ENCODE measurements at regions not wholly inside any gene's neighbourhood (a gene's known extent, or its start where the extent isn't known, plus 50 kb on each side); places are given as distances from the start of the nearest gene placed in this dataset.

DNA sequence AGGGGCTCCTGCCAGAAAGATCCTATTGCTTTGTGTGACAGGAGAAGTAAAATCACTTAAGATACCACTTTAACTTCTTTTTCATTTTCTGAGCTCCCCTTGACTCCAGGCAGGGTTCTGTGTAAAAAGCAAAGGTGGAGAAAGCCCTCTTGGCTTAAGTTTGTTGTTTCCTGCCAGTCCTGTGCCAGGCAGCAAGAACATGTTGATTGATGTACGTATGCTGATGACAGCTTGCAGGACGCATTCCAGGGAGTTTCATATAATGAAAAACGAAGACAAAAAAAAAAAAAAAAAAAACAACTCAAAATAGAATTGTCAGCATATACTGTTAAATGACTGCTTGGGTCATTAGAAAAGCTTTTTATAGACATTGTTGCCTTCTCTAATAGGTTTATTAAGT, 251.7 kb downstream of the PSAT1 start:
- H3K27me3 ChIP-seq (ENCODE audit: control insufficient read depth, insufficient read depth, low read length): no peaks in the 10 kb centered on the region
- no peaks in the 10 kb centered on the region for H3K4me1 ChIP-seq (ENCODE audit: control insufficient read depth, extremely low read depth, insufficient read depth, low read length)
- no peaks in the 10 kb centered on the region for H3K9me3 ChIP-seq (ENCODE audit: control insufficient read depth, insufficient read depth, low read depth, low read length)
- TF ChIP-seq, protein P1, sequence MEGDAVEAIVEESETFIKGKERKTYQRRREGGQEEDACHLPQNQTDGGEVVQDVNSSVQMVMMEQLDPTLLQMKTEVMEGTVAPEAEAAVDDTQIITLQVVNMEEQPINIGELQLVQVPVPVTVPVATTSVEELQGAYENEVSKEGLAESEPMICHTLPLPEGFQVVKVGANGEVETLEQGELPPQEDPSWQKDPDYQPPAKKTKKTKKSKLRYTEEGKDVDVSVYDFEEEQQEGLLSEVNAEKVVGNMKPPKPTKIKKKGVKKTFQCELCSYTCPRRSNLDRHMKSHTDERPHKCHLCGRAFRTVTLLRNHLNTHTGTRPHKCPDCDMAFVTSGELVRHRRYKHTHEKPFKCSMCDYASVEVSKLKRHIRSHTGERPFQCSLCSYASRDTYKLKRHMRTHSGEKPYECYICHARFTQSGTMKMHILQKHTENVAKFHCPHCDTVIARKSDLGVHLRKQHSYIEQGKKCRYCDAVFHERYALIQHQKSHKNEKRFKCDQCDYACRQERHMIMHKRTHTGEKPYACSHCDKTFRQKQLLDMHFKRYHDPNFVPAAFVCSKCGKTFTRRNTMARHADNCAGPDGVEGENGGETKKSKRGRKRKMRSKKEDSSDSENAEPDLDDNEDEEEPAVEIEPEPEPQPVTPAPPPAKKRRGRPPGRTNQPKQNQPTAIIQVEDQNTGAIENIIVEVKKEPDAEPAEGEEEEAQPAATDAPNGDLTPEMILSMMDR (conservative IDR thresholded peaks at IDR 0.05 in 1 of 2, IDR thresholded peaks at IDR 0.05 in 1 of 2; ENCODE audit: low read depth in 1 of 2, low read length in 2 of 2): no peak
- TF ChIP-seq EZH2 (IDR thresholded peaks at IDR 0.05; ENCODE audit: low read length, missing control alignments): no peak
- H3K27ac ChIP-seq (ENCODE audit: insufficient read depth, low read length): no peak overlapping the region
- DNase-seq (ENCODE audit: low read depth in 2 of 2): no peak
- H3K4me3 ChIP-seq (replicated peaks in 1 of 4; ENCODE audit: control extremely low read depth in 1 of 4, insufficient read depth in 1 of 4, low read depth in 3 of 4, low read length in 4 of 4): no peak overlapping the region
- H3K9ac ChIP-seq (ENCODE audit: insufficient read depth, low read length): no peak overlapping the region
- no peak overlapping the region for H2AFZ ChIP-seq (ENCODE audit: low read length)
- H3K79me2 ChIP-seq (ENCODE audit: control insufficient read depth, insufficient read depth, low read length): no peaks in the 10 kb centered on the region
- no peaks in the 10 kb centered on the region for H3K36me3 ChIP-seq (ENCODE audit: control insufficient read depth, insufficient read depth, low read length)
- H3K4me2 ChIP-seq (ENCODE audit: extremely low read depth, insufficient read depth, low read length): no peak overlapping the region
- H4K20me1 ChIP-seq (ENCODE audit: control insufficient read depth, extremely low read depth, insufficient read depth, low read length): no peaks in the 10 kb centered on the region

DNA sequence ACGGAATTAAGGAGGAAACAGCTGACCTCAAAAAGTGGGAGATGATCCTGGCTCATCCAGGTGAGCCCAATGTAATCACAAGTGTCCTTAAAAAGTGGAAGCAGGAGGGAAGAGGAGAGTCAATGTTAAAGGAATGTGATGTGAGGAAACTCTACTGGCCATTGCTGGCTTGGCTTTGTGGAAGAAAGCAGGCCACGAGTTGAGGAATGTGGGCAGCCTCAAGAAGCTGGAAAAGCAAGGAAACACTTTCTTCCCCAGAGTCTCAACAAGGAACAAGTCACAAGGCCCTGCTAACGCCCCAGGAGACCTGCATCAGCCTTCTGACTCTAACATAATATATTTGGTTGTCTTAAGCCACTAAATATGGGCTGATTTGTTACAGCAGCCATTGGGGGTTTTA, 252.8 kb downstream of the PSAT1 start:
- H3K9me3 ChIP-seq (ENCODE audit: control insufficient read depth, insufficient read depth, low read depth, low read length): no peaks in the 10 kb centered on the region
- H3K27me3 ChIP-seq (ENCODE audit: control insufficient read depth, insufficient read depth, low read length): no peaks in the 10 kb centered on the region
- no peak overlapping the region for H3K4me2 ChIP-seq (ENCODE audit: extremely low read depth, insufficient read depth, low read length)
- no peak overlapping the region for H3K4me3 ChIP-seq (replicated peaks in 1 of 4; ENCODE audit: control extremely low read depth in 1 of 4, insufficient read depth in 1 of 4, low read depth in 3 of 4, low read length in 4 of 4)
- H3K27ac ChIP-seq (ENCODE audit: insufficient read depth, low read length): no peak overlapping the region
- no peaks in the 10 kb centered on the region for H3K79me2 ChIP-seq (ENCODE audit: control insufficient read depth, insufficient read depth, low read length)
- no peak overlapping the region for H3K9ac ChIP-seq (ENCODE audit: insufficient read depth, low read length)
- H3K4me1 ChIP-seq (ENCODE audit: control insufficient read depth, extremely low read depth, insufficient read depth, low read length): no peaks in the 10 kb centered on the region
- no peaks in the 10 kb centered on the region for H3K36me3 ChIP-seq (ENCODE audit: control insufficient read depth, insufficient read depth, low read length)
- H4K20me1 ChIP-seq (ENCODE audit: control insufficient read depth, extremely low read depth, insufficient read depth, low read length): no peaks in the 10 kb centered on the region
- DNase-seq (ENCODE audit: low read depth in 2 of 2): peak in 1 of 2 donors; percentile 42
- TF ChIP-seq EZH2 (IDR thresholded peaks at IDR 0.05; ENCODE audit: low read length, missing control alignments): no peak
- TF ChIP-seq, protein P1 (conservative IDR thresholded peaks at IDR 0.05 in 1 of 2, IDR thresholded peaks at IDR 0.05 in 1 of 2; ENCODE audit: low read depth in 1 of 2, low read length in 2 of 2): no peak
- no peak overlapping the region for H2AFZ ChIP-seq (ENCODE audit: low read length)

DNA sequence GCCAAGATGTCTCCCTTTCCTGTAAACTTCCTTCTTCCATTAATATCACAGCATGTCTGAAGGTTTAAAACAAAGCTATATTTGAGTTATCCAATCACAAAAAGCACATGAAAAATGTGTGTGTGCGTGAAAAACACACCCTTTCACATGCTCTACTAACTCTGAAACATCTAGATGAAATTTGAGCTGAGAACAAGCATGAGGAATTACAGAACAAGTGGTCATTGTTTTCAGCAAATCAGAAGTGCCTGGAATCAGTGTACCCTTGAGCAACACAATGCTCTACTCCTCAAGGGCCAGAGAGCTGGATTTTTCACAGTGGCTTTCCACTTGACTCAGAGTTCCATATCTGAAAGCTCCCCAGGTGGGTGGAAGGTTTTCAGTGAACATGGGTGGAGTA, 255.9 kb downstream of the PSAT1 start:
- no peak overlapping the region for H3K9ac ChIP-seq (ENCODE audit: insufficient read depth, low read length)
- no peak overlapping the region for H3K4me2 ChIP-seq (ENCODE audit: extremely low read depth, insufficient read depth, low read length)
- H3K4me1 ChIP-seq (ENCODE audit: control insufficient read depth, extremely low read depth, insufficient read depth, low read length): no peaks in the 10 kb centered on the region
- H3K36me3 ChIP-seq (ENCODE audit: control insufficient read depth, insufficient read depth, low read length): no peaks in the 10 kb centered on the region
- TF ChIP-seq, protein P1 (conservative IDR thresholded peaks at IDR 0.05 in 1 of 2, IDR thresholded peaks at IDR 0.05 in 1 of 2; ENCODE audit: low read depth in 1 of 2, low read length in 2 of 2): no peak
- no peak for TF ChIP-seq EZH2 (IDR thresholded peaks at IDR 0.05; ENCODE audit: low read length, missing control alignments)
- H3K27ac ChIP-seq (ENCODE audit: insufficient read depth, low read length): no peak overlapping the region
- DNase-seq (ENCODE audit: low read depth in 2 of 2): peak; percentile 26 to 40
- no peaks in the 10 kb centered on the region for H3K79me2 ChIP-seq (ENCODE audit: control insufficient read depth, insufficient read depth, low read length)
- H4K20me1 ChIP-seq (ENCODE audit: control insufficient read depth, extremely low read depth, insufficient read depth, low read length): no peaks in the 10 kb centered on the region
- no peak overlapping the region for H3K4me3 ChIP-seq (replicated peaks in 1 of 4; ENCODE audit: control extremely low read depth in 1 of 4, insufficient read depth in 1 of 4, low read depth in 3 of 4, low read length in 4 of 4)
- H3K27me3 ChIP-seq (ENCODE audit: control insufficient read depth, insufficient read depth, low read length): no peaks in the 10 kb centered on the region
- H3K9me3 ChIP-seq (ENCODE audit: control insufficient read depth, insufficient read depth, low read depth, low read length): no peaks in the 10 kb centered on the region
- H2AFZ ChIP-seq (ENCODE audit: low read length): no peak overlapping the region
